GM12875 (cell line): ENCODE measurements at regions not wholly inside any gene's neighbourhood (a gene's known extent, or its start where the extent isn't known, plus 50 kb on each side); places are given as distances from the start of the nearest gene placed in this dataset.

Experiments used
- H3K4me3 ChIP-seq: one replicate; pipeline ENCODE4 v1.5.1; 2011; ENCODE audit warnings: low read depth, low read length, control low read depth
- TF ChIP-seq, protein P1 (sequence below): IDR thresholded peaks from 2 replicates; pipeline ENCODE4 v1.5.1; 2011; ENCODE audit warnings: low read depth, mild to moderate bottlenecking, control low read depth, inconsistent platforms, low read length, moderate library complexity, borderline replicate concordance; ENCODE audit not compliant: insufficient read depth

GRCh38 chr20:24227600-24227999 is 239.0 kb upstream of the GGTLC1 start:
- TF ChIP-seq, protein P1, sequence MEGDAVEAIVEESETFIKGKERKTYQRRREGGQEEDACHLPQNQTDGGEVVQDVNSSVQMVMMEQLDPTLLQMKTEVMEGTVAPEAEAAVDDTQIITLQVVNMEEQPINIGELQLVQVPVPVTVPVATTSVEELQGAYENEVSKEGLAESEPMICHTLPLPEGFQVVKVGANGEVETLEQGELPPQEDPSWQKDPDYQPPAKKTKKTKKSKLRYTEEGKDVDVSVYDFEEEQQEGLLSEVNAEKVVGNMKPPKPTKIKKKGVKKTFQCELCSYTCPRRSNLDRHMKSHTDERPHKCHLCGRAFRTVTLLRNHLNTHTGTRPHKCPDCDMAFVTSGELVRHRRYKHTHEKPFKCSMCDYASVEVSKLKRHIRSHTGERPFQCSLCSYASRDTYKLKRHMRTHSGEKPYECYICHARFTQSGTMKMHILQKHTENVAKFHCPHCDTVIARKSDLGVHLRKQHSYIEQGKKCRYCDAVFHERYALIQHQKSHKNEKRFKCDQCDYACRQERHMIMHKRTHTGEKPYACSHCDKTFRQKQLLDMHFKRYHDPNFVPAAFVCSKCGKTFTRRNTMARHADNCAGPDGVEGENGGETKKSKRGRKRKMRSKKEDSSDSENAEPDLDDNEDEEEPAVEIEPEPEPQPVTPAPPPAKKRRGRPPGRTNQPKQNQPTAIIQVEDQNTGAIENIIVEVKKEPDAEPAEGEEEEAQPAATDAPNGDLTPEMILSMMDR = no peak
- H3K4me3 ChIP-seq = no peak overlapping the region

DNA sequence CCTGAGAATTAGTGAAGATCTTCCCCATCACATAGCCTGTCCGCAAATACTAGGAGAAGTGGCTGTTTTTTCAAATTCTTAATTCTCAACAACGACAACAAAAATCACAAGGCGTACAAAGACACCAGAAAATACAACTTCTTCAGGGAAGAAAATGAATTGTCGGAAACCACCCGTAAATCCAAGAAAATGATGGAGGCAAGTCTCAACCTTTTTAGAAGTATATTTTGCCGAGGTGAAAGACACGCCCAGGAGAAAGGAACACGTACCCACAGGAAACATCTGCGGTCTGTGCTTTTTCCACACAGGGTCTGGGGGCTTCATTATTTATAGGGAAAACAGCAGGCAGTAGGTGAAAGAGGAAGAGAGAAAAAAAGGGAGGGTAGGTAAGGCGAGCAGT is 223.9 kb upstream of the GGTLC1 start:
- TF ChIP-seq, protein P1 = no peak
- H3K4me3 ChIP-seq = no peak overlapping the region

DNA sequence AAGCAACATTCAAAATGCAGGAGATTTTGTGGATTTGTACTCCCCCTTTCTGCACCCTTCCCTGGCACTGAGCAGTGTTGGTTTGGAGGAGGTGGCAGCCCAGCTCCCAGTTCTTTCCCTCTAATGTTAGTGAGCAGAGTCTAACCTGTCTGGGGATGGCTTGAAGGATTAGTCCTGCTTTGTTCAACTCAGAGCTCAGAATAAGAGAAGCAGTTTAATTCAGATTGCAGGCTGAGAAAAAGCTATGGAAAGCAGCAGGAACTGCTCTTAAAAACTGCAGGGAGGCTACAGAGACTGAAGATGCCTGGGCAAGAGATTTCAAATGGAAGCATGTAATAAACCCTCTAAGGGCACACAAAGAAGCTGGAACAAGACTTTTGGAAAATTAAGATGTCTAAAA is 223.4 kb upstream of the GGTLC1 start:
- TF ChIP-seq, protein P1 = no peak
- no peak overlapping the region for H3K4me3 ChIP-seq

DNA sequence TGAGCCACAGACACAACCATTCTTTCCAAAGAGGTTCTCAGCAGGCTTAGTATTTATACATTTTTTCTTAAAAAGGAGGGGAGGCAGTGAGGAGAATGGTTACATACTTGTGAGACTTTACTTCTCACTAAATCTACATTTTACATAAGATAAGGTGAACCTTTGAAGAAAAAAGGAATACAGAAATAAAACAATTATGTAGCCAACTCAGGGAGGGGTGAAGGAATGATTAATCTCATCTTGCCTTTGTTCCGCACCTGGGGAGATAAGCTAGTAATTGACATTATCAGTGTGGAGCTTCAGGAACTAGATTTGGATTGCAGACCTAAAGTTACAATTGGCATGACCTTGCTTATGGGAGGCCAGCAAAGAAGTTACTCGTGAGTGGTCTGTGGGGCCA is 221.8 kb upstream of the GGTLC1 start:
- TF ChIP-seq, protein P1 = no peak
- H3K4me3 ChIP-seq = no peak overlapping the region

DNA sequence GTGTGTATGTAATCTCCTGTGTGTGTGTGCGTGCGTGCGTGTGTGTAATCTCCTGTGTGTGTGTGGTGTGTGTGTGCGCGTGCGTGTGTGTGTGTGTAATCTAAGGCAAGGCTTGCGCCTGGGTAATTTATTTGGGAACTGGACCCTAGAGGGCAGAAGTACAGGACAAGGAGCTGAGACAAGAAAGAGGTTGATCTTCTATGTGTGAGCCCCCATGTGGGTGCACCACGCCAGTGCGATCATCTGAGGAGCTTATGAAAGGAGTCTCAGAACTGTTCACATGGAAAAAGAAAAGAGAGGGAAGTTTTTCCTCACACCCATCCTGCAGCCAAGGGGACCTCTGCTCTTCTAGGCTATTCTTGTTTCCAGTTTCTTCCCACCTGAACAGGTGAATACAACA is 220.1 kb upstream of the GGTLC1 start:
- TF ChIP-seq, protein P1 = no peak
- no peak overlapping the region for H3K4me3 ChIP-seq

DNA sequence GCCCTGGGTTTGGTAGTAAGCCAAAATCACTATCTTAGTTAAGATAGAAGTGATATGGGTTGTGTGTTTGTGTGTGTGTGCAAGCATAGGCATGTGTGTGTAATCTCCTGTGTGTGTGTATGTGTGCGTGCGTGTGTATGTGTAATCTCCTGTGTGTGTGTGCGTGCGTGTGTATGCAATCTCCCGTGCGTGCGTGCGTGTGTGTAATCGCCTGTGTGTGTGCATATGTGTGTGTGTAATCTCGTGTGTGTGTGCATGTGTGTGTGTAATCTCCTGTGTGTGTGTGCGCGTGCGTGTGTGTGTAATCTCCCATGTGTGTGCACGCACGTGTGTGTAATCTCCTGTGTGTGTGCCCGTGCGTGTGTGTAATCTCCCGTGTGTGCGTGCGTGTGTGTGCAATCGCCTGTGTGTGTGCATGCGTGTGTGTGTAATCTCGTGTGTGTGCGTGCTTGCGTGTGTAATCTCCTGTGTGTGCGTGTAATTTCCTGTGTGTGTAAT is 219.3 kb upstream of the GGTLC1 start:
- no peak overlapping the region for H3K4me3 ChIP-seq
- TF ChIP-seq, protein P1 = no peak

DNA sequence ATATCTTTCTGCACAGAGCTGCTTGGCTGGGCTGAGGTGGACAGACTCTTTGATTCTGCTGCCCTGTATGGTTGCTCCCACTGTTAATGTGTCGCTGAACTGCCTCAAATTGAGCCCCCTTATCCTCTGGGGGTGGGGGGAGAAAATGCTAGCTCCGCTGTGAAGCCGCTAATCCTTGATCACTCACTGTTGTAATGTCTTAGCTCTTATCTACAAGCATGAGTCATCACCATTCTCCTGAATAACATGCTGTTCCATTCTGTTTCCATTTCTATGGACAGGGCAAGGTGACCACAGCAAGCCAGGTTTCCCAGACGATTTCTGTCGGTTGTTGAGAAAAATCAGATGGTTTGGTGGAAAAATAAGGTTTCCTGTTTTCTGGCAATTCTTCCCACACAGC is 218.4 kb upstream of the GGTLC1 start:
- no peak overlapping the region for H3K4me3 ChIP-seq

More for the DNA sequence above, 218.4 kb upstream of the GGTLC1 start:
- TF ChIP-seq, protein P1 = no peak
